B cell (primary cell): ENCODE measurements at regions not wholly inside any gene's neighbourhood (a gene's known extent, or its start where the extent isn't known, plus 50 kb on each side); places are given as distances from the start of the nearest gene placed in this dataset.

ENCODE experiments used
- EZH2 ChIP-seq: IDR thresholded peaks from 2 replicates; pipeline ENCODE4 v1.6.1; 2012; ENCODE audit warnings: borderline replicate concordance, low read depth, mild to moderate bottlenecking, moderate library complexity, low read length; ENCODE audit not compliant: insufficient read depth, poor library complexity, severe bottlenecking
- TF ChIP-seq, protein P1 (sequence below): fragments of 200-600 bp; IDR thresholded peaks from one replicate; pipeline ENCODE4 v1.8.0; 2022; ENCODE audit warnings: antibody characterized with exemption, mild to moderate bottlenecking

DNA sequence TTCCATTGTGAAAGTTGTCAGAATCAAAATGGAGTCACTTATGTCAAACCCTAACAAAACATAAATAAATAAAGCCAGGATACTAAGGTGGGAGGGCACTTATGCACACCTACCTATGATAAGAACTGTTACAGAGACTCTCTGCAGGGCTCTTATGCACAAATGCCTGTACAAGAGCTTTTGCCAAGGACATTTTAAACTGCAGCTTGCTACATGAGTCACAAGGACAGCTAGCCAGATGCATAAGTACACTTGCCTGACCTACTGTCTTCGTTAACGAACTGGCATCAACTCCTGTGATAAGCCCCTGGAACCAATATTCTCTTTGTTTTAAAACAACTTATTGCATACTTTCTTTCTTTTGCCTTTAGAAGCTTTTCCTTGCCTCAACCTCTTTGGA is 152.9 kb upstream of the SPEF2 start:
- TF ChIP-seq, protein P1, sequence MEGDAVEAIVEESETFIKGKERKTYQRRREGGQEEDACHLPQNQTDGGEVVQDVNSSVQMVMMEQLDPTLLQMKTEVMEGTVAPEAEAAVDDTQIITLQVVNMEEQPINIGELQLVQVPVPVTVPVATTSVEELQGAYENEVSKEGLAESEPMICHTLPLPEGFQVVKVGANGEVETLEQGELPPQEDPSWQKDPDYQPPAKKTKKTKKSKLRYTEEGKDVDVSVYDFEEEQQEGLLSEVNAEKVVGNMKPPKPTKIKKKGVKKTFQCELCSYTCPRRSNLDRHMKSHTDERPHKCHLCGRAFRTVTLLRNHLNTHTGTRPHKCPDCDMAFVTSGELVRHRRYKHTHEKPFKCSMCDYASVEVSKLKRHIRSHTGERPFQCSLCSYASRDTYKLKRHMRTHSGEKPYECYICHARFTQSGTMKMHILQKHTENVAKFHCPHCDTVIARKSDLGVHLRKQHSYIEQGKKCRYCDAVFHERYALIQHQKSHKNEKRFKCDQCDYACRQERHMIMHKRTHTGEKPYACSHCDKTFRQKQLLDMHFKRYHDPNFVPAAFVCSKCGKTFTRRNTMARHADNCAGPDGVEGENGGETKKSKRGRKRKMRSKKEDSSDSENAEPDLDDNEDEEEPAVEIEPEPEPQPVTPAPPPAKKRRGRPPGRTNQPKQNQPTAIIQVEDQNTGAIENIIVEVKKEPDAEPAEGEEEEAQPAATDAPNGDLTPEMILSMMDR: no peak
- no peak for TF ChIP-seq EZH2
